ENCODE measurements at regions not wholly inside any gene's neighbourhood (a gene's known extent, or its start where the extent isn't known, plus 50 kb on each side); places are given as distances from the start of the nearest gene placed in this dataset.

DNA sequence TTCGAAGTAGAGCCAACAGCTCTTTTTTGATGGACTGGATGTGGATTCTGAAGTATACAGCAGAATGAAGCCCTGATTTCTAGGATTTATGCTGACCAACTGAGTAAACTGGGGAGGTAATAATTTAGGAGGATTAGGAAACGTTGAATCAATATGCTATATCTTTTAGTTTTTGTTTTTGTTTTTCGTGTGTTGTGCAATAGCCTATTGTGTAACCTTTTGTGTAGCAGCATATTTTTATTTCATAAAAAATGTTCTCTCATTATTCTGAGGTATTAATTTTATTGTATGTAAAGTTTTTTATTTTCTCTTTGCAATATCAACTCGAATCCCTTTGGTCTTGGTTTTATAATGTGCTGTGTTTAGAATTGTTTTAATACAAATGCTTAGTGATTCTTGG, 902.3 kb downstream of the EFNA5 start:
- TF ChIP-seq, protein P1, sequence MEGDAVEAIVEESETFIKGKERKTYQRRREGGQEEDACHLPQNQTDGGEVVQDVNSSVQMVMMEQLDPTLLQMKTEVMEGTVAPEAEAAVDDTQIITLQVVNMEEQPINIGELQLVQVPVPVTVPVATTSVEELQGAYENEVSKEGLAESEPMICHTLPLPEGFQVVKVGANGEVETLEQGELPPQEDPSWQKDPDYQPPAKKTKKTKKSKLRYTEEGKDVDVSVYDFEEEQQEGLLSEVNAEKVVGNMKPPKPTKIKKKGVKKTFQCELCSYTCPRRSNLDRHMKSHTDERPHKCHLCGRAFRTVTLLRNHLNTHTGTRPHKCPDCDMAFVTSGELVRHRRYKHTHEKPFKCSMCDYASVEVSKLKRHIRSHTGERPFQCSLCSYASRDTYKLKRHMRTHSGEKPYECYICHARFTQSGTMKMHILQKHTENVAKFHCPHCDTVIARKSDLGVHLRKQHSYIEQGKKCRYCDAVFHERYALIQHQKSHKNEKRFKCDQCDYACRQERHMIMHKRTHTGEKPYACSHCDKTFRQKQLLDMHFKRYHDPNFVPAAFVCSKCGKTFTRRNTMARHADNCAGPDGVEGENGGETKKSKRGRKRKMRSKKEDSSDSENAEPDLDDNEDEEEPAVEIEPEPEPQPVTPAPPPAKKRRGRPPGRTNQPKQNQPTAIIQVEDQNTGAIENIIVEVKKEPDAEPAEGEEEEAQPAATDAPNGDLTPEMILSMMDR (conservative IDR thresholded peaks at IDR 0.05), result no peak
- TF ChIP-seq ZFX (IDR thresholded peaks at IDR 0.05), result no peak
